ENCODE measurements at regions not wholly inside any gene's neighbourhood (a gene's known extent, or its start where the extent isn't known, plus 50 kb on each side); places are given as distances from the start of the nearest gene placed in this dataset.

DNA sequence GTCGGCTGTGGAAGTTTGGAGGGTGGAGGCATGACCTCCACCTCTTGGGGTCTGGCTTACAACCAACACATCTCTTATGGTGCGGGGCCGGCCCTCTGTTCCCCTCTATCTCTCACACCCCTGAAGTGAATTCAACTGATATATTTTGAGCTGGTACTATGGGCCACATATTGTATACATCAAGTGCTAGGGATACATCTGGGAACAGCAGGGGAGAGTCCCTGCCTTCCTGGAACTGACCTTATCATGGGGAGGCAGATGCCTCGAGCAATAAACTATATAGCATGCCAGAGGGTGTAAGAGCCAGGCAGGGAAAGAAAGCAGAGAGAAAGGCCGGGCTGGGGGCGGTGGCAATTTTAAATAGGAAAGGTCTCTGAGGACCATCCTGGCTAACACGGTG lies 60.4 kb upstream of the TRPM1 start:
- Histone ChIP-seq H3K36me3 (ENCODE audit: control insufficient read depth, insufficient read depth, low read length) (no peaks in the 10 kb centered on the region), H3K27me3 (ENCODE audit: control insufficient read depth, insufficient read depth, low read length) (no peaks in the 10 kb centered on the region), H3K4me3 (ENCODE audit: low read depth, low read length) (no peak overlapping the region), H3K9me3 (ENCODE audit: control insufficient read depth, insufficient read depth, low read length) (no peaks in the 10 kb centered on the region; the same call in 1 of the 2 replicates), H3K4me1 (ENCODE audit: control insufficient read depth, insufficient read depth, low read length) (peaks cover 6% of the 10 kb centered on the region; the same call in 1 of the 2 replicates), H3K9ac (ENCODE audit: low read depth, low read length) (no peak overlapping the region), H3K27ac (ENCODE audit: low read depth, low read length) (no peak overlapping the region)

GRCh38 chr15:31162721-31163510 lies 61.4 kb upstream of the TRPM1 start:
- Histone ChIP-seq H3K9ac (ENCODE audit: low read depth, low read length) (no peak overlapping the region), H3K4me3 (ENCODE audit: low read depth, low read length) (no peak overlapping the region), H3K4me1 (ENCODE audit: control insufficient read depth, insufficient read depth, low read length) (peaks cover 6% of the 10 kb centered on the region; the same call in 1 of the 2 replicates), H3K27ac (ENCODE audit: low read depth, low read length) (no peak overlapping the region), H3K27me3 (ENCODE audit: control insufficient read depth, insufficient read depth, low read length) (no peaks in the 10 kb centered on the region), H3K9me3 (ENCODE audit: control insufficient read depth, insufficient read depth, low read length) (no peaks in the 10 kb centered on the region), H3K36me3 (ENCODE audit: control insufficient read depth, insufficient read depth, low read length) (no peaks in the 10 kb centered on the region)

DNA sequence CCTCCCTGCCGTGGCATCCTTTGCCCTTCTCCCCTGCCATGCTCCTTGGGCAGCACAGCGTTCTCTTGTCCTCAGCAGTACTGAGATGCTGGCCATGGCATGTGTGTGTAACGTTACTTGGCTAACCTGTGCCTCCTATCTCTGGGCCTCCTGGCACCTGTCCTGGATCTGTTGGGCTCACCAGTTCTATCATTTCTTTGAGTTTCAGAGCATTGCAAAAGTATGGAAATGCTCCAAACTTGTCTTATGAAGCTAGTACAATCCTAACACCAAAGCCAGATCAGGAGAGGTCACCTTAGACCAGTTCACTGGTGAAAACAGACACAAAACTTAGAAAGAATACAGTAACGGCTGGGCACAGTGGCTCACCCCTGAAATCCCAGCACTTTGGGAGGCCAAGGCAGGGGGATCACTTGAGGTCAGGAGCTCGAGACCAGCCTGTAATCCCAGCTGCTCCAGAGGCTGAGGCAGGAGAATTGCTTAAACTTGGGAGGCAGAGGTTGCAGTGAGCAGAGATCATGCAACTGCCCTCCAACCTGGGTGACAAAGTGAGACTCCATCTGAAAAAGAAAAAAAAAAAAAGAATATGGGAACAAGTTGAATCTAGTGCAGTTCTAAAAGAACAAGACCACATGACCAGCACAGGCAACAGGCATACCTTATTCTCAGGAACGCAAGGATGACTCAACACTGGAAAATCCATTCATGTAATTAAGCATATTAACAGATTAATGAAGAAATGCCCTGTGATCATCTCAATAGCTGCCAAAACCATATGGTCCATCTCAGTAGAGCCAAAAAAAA lies 62.4 kb upstream of the TRPM1 start:
- no peak overlapping the region for H3K4me3 ChIP-seq (ENCODE audit: low read depth, low read length)
- H3K27me3 ChIP-seq (ENCODE audit: control insufficient read depth, insufficient read depth, low read length): no peaks in the 10 kb centered on the region
- no peak overlapping the region for H3K9ac ChIP-seq (ENCODE audit: low read depth, low read length)
- H3K9me3 ChIP-seq (ENCODE audit: control insufficient read depth, insufficient read depth, low read length): no peaks in the 10 kb centered on the region
- no peaks in the 10 kb centered on the region for H3K36me3 ChIP-seq (ENCODE audit: control insufficient read depth, insufficient read depth, low read length)
- no peak overlapping the region for H3K27ac ChIP-seq (ENCODE audit: low read depth, low read length)
- peaks cover 5% of the 10 kb centered on the region; the same call in 1 of the 2 replicates for H3K4me1 ChIP-seq (ENCODE audit: control insufficient read depth, insufficient read depth, low read length)

GRCh38 chr15:31164573-31164912 lies 63.0 kb upstream of the TRPM1 start:
- Histone ChIP-seq H3K9me3 (ENCODE audit: control insufficient read depth, insufficient read depth, low read length) (no peaks in the 10 kb centered on the region), H3K36me3 (ENCODE audit: control insufficient read depth, insufficient read depth, low read length) (no peaks in the 10 kb centered on the region), H3K9ac (ENCODE audit: low read depth, low read length) (no peak overlapping the region), H3K27ac (ENCODE audit: low read depth, low read length) (no peak overlapping the region), H3K4me1 (ENCODE audit: control insufficient read depth, insufficient read depth, low read length) (no peaks in the 10 kb centered on the region), H3K27me3 (ENCODE audit: control insufficient read depth, insufficient read depth, low read length) (no peaks in the 10 kb centered on the region), H3K4me3 (ENCODE audit: low read depth, low read length) (no peak overlapping the region)

DNA sequence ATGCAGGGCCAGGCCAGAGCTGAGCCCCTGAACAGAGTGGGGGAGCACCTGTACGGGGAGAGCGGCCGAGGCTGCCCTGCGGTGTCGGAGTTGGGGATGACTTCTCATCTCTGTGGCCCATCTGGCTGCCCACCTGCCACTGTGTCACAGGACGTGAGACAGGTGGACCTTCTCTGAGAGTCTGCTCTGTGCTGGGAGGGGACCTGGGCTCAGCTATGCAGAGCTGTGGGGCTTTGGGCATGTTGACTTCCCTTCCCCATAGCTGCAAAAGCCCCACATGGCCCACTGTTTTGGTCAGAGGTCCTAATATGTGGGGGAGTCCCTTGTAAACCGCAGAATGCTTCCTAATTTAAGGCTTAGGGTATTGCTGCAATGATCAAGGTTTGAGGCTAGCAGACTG lies 68.0 kb upstream of the TRPM1 start:
- no peaks in the 10 kb centered on the region for H3K4me1 ChIP-seq (ENCODE audit: control insufficient read depth, insufficient read depth, low read length)
- H3K36me3 ChIP-seq (ENCODE audit: control insufficient read depth, insufficient read depth, low read length): no peaks in the 10 kb centered on the region
- H3K27ac ChIP-seq (ENCODE audit: low read depth, low read length): no peak overlapping the region
- H3K4me3 ChIP-seq (ENCODE audit: low read depth, low read length): no peak overlapping the region
- no peaks in the 10 kb centered on the region for H3K9me3 ChIP-seq (ENCODE audit: control insufficient read depth, insufficient read depth, low read length)
- H3K9ac ChIP-seq (ENCODE audit: low read depth, low read length): no peak overlapping the region
- no peaks in the 10 kb centered on the region for H3K27me3 ChIP-seq (ENCODE audit: control insufficient read depth, insufficient read depth, low read length)

GRCh38 chr15:31171731-31172130 lies 70.2 kb upstream of the TRPM1 start:
- Histone ChIP-seq H3K36me3 (ENCODE audit: control insufficient read depth, insufficient read depth, low read length) (no peaks in the 10 kb centered on the region), H3K9ac (ENCODE audit: low read depth, low read length) (no peak overlapping the region), H3K27me3 (ENCODE audit: control insufficient read depth, insufficient read depth, low read length) (no peaks in the 10 kb centered on the region), H3K4me1 (ENCODE audit: control insufficient read depth, insufficient read depth, low read length) (no peaks in the 10 kb centered on the region), H3K27ac (ENCODE audit: low read depth, low read length) (no peak overlapping the region), H3K9me3 (ENCODE audit: control insufficient read depth, insufficient read depth, low read length) (no peaks in the 10 kb centered on the region), H3K4me3 (ENCODE audit: low read depth, low read length) (no peak overlapping the region)

DNA sequence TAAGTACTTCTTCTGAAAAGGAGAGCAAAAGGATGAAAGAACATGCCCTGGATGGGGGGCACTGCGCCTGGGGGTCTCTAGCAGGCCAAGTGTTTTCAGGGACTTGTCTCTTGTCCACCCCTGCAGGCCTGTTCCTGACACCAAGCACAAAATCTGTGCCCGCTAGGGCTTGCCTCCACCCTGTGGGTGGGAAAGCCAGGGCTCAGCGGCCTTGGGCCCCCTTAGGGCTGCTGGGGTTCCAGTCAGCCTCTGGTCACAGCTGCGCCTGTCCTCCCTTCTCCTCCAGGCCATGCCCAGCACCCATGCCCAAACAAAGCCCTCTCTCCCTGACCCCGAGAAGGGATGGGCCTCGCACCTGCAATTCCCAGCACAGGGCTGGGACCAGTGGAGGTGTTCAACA lies 71.1 kb upstream of the TRPM1 start:
- Histone ChIP-seq H3K4me3 (ENCODE audit: low read depth, low read length) (no peak overlapping the region), H3K27ac (ENCODE audit: low read depth, low read length) (no peak overlapping the region), H3K27me3 (ENCODE audit: control insufficient read depth, insufficient read depth, low read length) (no peaks in the 10 kb centered on the region), H3K36me3 (ENCODE audit: control insufficient read depth, insufficient read depth, low read length) (no peaks in the 10 kb centered on the region), H3K9ac (ENCODE audit: low read depth, low read length) (no peak overlapping the region), H3K9me3 (ENCODE audit: control insufficient read depth, insufficient read depth, low read length) (no peaks in the 10 kb centered on the region), H3K4me1 (ENCODE audit: control insufficient read depth, insufficient read depth, low read length) (no peaks in the 10 kb centered on the region)

DNA sequence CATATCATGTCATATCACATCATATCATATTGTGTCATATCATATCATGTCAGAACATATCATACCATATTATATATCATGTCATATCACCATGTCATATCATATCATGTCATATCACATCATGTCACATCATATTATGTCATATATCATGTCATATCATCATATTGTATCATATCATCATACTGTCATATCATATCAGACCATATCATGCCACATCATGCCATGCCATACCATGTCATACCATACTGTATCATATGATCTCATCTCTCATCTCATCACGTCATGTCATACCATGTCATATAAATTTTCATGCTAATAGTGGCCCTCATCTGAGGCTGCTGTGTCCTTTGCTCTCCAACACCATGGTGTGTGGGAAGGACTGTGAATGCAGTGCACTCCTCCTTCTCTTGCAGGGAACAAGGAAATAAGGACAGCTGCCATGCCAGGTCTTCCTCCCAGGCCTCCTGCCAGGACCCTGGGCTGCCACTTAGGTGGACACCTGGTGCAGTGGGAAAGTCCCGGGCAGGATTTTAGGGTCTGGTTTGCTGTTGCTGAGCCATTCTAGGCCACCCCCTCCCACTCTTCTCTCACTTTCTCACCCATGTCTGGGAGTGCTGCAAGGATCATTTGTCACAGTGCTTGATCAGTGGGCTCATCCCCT lies 72.4 kb upstream of the TRPM1 start:
- Histone ChIP-seq H3K27ac (ENCODE audit: low read depth, low read length) (no peak overlapping the region), H3K9ac (ENCODE audit: low read depth, low read length) (no peak overlapping the region), H3K4me3 (ENCODE audit: low read depth, low read length) (no peak overlapping the region), H3K36me3 (ENCODE audit: control insufficient read depth, insufficient read depth, low read length) (no peaks in the 10 kb centered on the region), H3K9me3 (ENCODE audit: control insufficient read depth, insufficient read depth, low read length) (no peaks in the 10 kb centered on the region), H3K27me3 (ENCODE audit: control insufficient read depth, insufficient read depth, low read length) (no peaks in the 10 kb centered on the region), H3K4me1 (ENCODE audit: control insufficient read depth, insufficient read depth, low read length) (no peaks in the 10 kb centered on the region)

GRCh38 chr15:31175484-31175883 lies 74.0 kb upstream of the TRPM1 start:
- H3K4me1 ChIP-seq (ENCODE audit: control insufficient read depth, insufficient read depth, low read length): no peaks in the 10 kb centered on the region
- no peak overlapping the region for H3K27ac ChIP-seq (ENCODE audit: low read depth, low read length)
- no peaks in the 10 kb centered on the region for H3K36me3 ChIP-seq (ENCODE audit: control insufficient read depth, insufficient read depth, low read length)
- H3K9me3 ChIP-seq (ENCODE audit: control insufficient read depth, insufficient read depth, low read length): no peaks in the 10 kb centered on the region
- H3K4me3 ChIP-seq (ENCODE audit: low read depth, low read length): no peak overlapping the region
- H3K27me3 ChIP-seq (ENCODE audit: control insufficient read depth, insufficient read depth, low read length): no peaks in the 10 kb centered on the region
- no peak overlapping the region for H3K9ac ChIP-seq (ENCODE audit: low read depth, low read length)

DNA sequence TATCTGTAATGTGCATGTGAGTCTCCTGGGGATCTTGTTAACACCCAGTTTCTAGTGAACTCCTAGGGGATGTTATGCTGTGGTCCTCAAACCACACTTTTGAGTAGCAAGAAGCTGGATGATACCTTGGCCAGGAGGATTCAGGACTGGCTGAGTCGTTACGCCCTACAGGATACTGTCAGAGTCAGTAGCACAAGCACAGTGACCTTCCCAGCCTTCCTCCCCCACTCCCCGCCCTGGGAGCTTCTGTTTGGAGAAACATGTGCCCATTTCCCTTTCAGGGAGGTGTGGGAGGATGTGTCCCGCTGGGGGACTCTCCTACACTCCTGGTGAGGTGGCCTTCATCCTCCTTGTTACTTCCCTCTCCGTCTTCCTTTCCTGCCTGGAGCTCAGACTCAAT lies 76.4 kb upstream of the TRPM1 start:
- H3K9ac ChIP-seq (ENCODE audit: low read depth, low read length): no peak overlapping the region
- no peaks in the 10 kb centered on the region for H3K27me3 ChIP-seq (ENCODE audit: control insufficient read depth, insufficient read depth, low read length)
- H3K27ac ChIP-seq (ENCODE audit: low read depth, low read length): no peak overlapping the region
- no peaks in the 10 kb centered on the region for H3K36me3 ChIP-seq (ENCODE audit: control insufficient read depth, insufficient read depth, low read length)
- H3K4me1 ChIP-seq (ENCODE audit: control insufficient read depth, insufficient read depth, low read length): no peaks in the 10 kb centered on the region
- no peaks in the 10 kb centered on the region for H3K9me3 ChIP-seq (ENCODE audit: control insufficient read depth, insufficient read depth, low read length)
- no peak overlapping the region for H3K4me3 ChIP-seq (ENCODE audit: low read depth, low read length)

- Histone ChIP-seq H3K27me3 (ENCODE audit: control insufficient read depth, insufficient read depth, low read length) (no peaks in the 10 kb centered on the region), H3K27ac (ENCODE audit: low read depth, low read length) (no peak overlapping the region), H3K36me3 (ENCODE audit: control insufficient read depth, insufficient read depth, low read length) (no peaks in the 10 kb centered on the region), H3K4me3 (ENCODE audit: low read depth, low read length) (no peak overlapping the region), H3K9me3 (ENCODE audit: control insufficient read depth, insufficient read depth, low read length) (no peaks in the 10 kb centered on the region), H3K9ac (ENCODE audit: low read depth, low read length) (no peak overlapping the region), H3K4me1 (ENCODE audit: control insufficient read depth, insufficient read depth, low read length) (no peaks in the 10 kb centered on the region)
Measured at GRCh38 chr15:31178705-31179104, 77.2 kb upstream of the TRPM1 start.

Measured in HUES48 (cell line).